GM12874 (cell line): ENCODE measurements at regions not wholly inside any gene's neighbourhood (a gene's known extent, or its start where the extent isn't known, plus 50 kb on each side); places are given as distances from the start of the nearest gene placed in this dataset.
A peak's percentile ranks its signal among the peaks of the same experiment; 100 is the strongest.

Experiments
- TF ChIP-seq, protein P1 (sequence below): IDR thresholded peaks from 2 replicates; pipeline ENCODE4 v1.5.1; 2011; ENCODE audit warnings: low read depth, mild to moderate bottlenecking, control low read depth, low read length, moderate library complexity; ENCODE audit not compliant: insufficient read depth

DNA sequence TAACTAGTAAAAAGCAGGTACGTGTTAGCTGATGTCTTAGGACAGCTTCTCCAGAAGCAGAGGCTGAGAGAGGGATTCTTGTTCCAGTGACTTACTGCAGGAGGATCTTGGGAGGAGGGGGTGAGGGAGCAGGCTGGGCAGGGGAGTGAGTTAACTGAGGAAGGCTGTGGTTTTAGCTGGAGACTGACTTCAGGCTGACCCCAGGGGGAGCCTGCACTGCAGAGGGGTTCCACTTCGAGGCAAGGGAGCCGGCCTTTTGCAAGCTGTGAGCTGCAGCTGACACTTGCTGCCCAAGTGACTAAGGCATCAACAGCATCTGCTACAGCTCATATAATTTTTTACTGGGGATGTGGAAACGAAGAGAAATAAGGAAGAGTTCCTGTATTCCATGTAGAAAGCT is 50.4 kb upstream of the SOD1 start:
- TF ChIP-seq, protein P1, sequence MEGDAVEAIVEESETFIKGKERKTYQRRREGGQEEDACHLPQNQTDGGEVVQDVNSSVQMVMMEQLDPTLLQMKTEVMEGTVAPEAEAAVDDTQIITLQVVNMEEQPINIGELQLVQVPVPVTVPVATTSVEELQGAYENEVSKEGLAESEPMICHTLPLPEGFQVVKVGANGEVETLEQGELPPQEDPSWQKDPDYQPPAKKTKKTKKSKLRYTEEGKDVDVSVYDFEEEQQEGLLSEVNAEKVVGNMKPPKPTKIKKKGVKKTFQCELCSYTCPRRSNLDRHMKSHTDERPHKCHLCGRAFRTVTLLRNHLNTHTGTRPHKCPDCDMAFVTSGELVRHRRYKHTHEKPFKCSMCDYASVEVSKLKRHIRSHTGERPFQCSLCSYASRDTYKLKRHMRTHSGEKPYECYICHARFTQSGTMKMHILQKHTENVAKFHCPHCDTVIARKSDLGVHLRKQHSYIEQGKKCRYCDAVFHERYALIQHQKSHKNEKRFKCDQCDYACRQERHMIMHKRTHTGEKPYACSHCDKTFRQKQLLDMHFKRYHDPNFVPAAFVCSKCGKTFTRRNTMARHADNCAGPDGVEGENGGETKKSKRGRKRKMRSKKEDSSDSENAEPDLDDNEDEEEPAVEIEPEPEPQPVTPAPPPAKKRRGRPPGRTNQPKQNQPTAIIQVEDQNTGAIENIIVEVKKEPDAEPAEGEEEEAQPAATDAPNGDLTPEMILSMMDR = no peak

DNA sequence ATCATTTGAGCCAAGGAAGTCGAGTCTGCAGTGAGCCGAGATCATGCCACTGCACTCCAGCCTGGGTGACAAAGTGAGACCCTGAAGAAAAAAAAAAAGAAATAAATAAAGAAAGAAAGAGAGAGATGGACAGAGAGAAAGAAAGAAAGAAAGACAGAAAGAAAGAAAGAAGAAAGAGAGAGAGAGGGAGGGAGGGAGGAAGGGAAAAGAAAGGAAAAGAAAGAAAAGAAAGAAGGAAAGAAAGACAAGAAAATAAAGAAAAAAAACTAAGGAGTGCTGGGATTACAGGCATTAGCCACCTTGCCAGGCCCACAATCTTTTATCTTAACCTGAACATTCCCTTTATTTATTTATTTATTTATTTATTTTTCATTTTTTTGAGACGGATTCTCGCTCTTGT is 51.7 kb upstream of the SOD1 start:
- TF ChIP-seq, protein P1 = no peak

DNA sequence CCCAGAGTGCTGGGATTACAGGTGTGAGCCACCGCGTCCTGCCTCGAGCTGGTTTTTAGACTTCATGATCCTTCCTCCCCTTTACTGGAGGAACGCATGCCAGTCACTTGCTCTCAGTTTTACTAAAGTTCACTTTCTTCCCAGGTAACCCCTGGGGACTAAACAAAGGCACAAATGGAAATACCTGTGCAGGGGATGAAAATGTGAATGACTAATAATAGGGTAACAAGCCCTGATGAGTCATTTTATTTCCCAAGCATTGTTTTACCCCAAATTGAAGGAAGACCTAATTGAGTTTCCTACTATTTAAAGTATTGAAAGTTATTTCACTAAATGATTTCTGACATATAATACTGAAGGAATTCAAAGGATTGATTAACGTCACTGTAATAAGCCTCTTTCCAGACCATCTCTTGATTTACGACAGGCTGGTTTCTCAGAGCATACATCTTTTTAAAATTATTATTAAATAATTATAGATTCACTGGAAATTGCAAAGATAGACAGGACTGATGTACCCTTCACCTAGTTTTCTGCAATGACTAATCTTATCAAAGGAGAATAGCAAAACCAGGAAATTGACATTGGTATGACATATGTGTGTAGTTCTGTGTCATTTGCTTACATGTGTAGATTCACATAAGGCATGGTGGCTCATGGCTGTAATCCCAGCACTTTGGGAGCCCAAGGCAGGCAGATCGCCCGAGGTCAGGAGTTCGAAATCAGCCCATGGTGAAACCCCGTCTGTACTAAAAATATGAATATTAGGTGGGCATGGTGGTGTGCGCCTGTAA is 53.2 kb upstream of the SOD1 start:
- TF ChIP-seq, protein P1 = no peak

DNA sequence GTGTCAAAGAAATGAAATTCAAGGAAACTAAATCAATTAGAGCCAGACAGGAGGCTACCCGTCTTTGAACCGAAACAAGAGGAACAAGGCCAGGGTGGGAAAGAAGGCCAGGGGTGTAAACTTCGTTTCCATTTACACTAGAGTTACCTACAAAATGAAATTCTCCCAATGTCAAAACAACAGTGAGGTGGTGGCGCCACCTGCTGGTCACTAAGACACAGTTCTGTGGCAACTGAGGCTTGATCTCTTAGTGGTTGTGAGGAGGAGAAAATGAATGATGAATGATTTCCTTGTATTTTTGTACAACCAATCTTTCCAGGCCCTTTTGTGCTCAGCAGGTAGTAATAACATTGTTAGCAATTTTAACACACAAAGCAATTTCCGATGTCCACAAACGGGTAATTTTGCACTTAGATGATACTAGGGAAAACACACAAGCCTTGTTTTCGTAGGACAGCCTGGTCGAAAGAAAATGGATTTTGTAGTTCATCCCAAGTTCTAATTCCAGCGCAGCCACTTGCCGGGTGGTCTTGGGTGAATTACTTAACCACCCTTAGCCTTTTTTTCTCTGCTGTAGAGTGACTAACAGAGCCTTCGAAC is 54.8 kb upstream of the SOD1 start:
- TF ChIP-seq, protein P1 = peak; percentile 68; the same call in 1 of the 2 replicates

DNA sequence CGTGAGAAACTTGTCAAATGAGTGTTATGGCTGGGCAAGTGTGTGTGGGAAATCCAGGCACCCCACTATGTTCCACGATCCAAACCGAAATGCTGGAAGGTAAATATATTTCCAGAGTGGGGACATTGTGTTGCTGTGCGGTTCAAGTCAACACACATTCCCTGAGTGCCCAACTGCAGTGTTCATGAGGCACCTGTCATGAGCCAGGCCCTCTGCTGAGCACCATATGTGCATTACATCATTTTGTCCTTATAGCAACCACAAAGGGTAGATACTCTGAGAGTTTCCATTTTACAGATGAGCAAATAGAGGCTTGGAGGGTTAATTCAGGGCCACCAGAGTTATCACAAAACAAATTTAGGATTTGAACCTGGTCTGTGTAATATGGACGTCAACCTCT is 59.9 kb upstream of the SOD1 start:
- TF ChIP-seq, protein P1 = no peak

DNA sequence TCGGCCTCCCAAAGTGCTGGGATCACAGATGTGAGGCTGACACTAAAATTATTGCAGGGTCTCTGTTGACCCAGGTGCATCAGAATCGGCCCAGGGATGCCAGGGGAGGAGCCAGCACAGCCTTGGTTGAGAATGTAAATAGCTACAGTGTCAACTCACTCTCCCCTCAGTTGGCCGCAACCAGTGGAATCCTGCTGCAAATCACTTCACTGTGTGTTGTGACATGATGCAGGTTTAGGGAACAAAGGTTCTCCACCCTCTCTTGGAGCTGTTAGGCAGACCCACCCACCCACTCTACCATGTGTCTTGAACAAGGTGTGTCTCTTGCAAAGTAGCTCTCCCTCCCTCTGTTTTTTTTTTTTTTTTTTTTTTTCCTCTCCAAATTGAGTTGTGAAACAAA is 60.5 kb upstream of the SOD1 start:
- TF ChIP-seq, protein P1 = no peak

DNA sequence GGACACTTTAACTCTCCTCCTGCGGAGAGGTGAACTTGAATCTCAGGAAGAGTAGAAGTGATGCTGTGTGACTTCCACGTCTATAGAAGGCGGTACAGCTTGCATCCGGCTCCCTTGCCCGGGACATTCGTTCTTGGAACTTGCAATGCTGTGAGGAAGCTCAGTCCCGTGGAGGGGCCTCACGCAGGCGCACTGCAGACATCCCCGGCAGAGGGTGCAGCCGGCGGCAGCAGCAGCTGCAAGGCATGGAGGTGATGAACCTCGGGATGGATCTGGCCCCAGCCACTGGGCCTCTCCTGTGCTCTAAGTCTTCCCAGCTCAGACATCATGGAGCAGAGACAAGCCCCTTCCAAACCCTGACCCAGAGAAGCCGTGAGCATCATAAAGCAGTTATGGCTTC is 61.8 kb upstream of the SOD1 start:
- TF ChIP-seq, protein P1 = no peak
